RWPE1 (cell line): ENCODE measurements at regions not wholly inside any gene's neighbourhood (a gene's known extent, or its start where the extent isn't known, plus 50 kb on each side); places are given as distances from the start of the nearest gene placed in this dataset.

Experiments used
- CTCF ChIA-PET: fragments of 350-600 bp; sonication (Branson Sonifier 250); formaldehyde crosslinking; extraction: SDS; loops from one replicate; lab custom pipeline; 2021; lab: Yijun Ruan, JAX
- POLR2A ChIA-PET: fragments of 400-600 bp; formaldehyde crosslinking; extraction: SDS; loops from one replicate; lab custom pipeline; 2020; ENCODE audit warnings: antibody characterized with exemption; ENCODE audit not compliant: low non-redundant PET; lab: Yijun Ruan, JAX
- DNase-seq: peaks from one replicate; pipeline ENCODE4 v3.0.0; 2012; ENCODE audit warnings: low spot score
- H3K27ac ChIP-seq: fragments of 450-650 bp; 2 replicates; pipeline ENCODE4 v1.5.1; 2017
- CTCF ChIP-seq: fragments of 450-650 bp; conservative IDR thresholded peaks from 2 replicates; pipeline ENCODE4 v1.5.1; 2017; ENCODE audit warnings: low read depth, mild to moderate bottlenecking

GRCh38 chr1:67635055-67635809 lies 49.8 kb upstream of the GADD45A start:
- CTCF ChIA-PET = interaction anchor here (0.6 kb wide), 3 partner anchors 9 to 387 kb away, joined by 4 to 5 read pairs (median 4); no protein-coding TSS in a partner anchor
- no peak for DNase-seq

More at GRCh38 chr1:67635055-67635809, 49.8 kb upstream of the GADD45A start:
- no peak for TF ChIP-seq CTCF
- no peak overlapping the region for H3K27ac ChIP-seq
- POLR2A ChIA-PET = no interaction called here
